ENCODE measurements at regions not wholly inside any gene's neighbourhood (a gene's known extent, or its start where the extent isn't known, plus 50 kb on each side); places are given as distances from the start of the nearest gene placed in this dataset.

- no peak for TF ChIP-seq CTCF (IDR thresholded peaks at IDR 0.05; ENCODE audit: borderline replicate concordance, extremely low read depth, low read length, poor library complexity, severe bottlenecking)
- TF ChIP-seq EZH2 (IDR thresholded peaks at IDR 0.05; ENCODE audit: borderline replicate concordance, low read depth, low read length, severe bottlenecking): no peak
These were observed 571.5 kb upstream of the PPP2R3A start for GRCh38 chr3:135393898-135394525.

Measured in DND-41 (cell line).